NCI-H510A treated with DMSO at 0.1 percent for 48 hours (cell line): ENCODE measurements at regions not wholly inside any gene's neighbourhood (a gene's known extent, or its start where the extent isn't known, plus 50 kb on each side); places are given as distances from the start of the nearest gene placed in this dataset.
A peak's percentile ranks its signal among the peaks of the same experiment; 100 is the strongest.
"Not testable (repeated sequence)": the region's sequence is repeated elsewhere in the genome, so short reads cannot be mapped to it uniquely, and the experiment has no call there.

Source experiments
- DNase-seq: peaks from one replicate; lab custom pipeline; 2025; lab: John Stamatoyannopoulos, UW

- DNase-seq = no peak
Observed at GRCh38 chr2:75325594-75325993, 126.3 kb upstream of the TACR1 start.

DNA sequence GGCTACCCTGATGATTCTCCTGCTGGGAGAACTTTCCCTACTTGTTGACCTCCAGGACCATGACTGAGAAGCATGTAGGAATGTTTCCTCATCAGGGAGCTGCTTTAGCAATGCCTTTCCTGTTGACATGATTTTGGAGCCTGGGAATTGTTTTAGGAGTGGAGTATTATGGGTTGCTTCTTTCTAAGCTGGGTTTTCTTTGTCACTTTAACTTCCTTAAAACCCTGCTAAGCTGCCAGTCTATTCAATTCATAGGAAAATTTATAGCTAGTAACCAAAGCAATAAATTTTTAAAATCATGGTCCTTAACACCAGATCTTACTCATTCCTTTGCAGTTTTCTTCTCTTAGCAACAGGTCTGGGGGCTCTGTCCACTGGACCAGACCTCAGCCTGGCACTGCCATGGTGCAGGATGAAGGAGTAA lies 125.6 kb upstream of the TACR1 start:
- no peak for DNase-seq

GRCh38 chr2:75324141-75324540 lies 124.8 kb upstream of the TACR1 start:
- no peak for DNase-seq

- DNase-seq = no peak
Observed at GRCh38 chr2:75321599-75321922, 122.2 kb upstream of the TACR1 start.

GRCh38 chr2:75320898-75321598 lies 121.7 kb upstream of the TACR1 start:
- no peak for DNase-seq

DNA sequence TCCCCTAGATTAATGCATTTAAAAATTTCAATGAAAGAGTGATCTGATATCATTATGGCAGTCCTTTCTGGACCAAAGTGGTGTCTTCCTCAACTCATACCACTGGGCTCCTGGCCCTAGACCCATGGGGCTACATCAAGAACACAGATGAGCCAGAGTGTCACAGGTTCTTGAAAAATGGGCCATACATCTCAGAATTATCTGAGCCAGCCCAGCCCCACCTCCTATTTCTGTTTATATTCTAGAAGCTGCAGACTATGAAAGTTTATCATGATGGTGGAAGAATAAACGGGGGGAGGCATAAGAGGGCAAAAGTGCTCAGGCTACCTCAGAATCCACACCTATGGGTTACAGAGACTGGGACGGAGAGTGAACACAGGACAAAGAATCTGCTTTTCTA lies 120.6 kb upstream of the TACR1 start:
- no peak for DNase-seq

GRCh38 chr2:75317802-75318201 lies 118.5 kb upstream of the TACR1 start:
- DNase-seq = no peak

DNA sequence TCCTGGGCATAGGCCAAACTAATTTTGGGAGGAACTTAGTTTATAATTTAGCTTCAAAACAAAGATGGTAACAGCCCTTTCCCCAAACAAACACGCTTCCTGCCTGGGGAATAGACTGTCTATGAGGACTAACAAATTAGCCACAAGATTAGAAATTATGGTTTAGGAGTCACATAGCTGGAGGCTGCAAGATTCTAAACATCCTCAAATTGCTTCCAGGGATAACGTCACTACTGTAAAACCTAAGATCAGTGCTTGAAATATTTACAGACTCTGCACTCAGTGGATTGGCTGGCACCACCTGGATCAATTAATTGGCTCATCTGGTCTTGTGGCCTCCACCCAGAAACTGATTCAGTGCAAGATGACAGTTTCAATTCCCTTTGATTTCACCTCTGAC lies 118.0 kb upstream of the TACR1 start:
- DNase-seq = no peak

GRCh38 chr2:75315436-75315835 lies 116.1 kb upstream of the TACR1 start:
- no peak for DNase-seq

GRCh38 chr2:75311993-75312392 lies 112.7 kb upstream of the TACR1 start:
- peak; percentile 26 for DNase-seq

- no peak for DNase-seq
Observed at GRCh38 chr2:75311521-75311920, 112.2 kb upstream of the TACR1 start.

- DNase-seq = no peak
Observed at GRCh38 chr2:75310876-75311275, 111.6 kb upstream of the TACR1 start.

DNA sequence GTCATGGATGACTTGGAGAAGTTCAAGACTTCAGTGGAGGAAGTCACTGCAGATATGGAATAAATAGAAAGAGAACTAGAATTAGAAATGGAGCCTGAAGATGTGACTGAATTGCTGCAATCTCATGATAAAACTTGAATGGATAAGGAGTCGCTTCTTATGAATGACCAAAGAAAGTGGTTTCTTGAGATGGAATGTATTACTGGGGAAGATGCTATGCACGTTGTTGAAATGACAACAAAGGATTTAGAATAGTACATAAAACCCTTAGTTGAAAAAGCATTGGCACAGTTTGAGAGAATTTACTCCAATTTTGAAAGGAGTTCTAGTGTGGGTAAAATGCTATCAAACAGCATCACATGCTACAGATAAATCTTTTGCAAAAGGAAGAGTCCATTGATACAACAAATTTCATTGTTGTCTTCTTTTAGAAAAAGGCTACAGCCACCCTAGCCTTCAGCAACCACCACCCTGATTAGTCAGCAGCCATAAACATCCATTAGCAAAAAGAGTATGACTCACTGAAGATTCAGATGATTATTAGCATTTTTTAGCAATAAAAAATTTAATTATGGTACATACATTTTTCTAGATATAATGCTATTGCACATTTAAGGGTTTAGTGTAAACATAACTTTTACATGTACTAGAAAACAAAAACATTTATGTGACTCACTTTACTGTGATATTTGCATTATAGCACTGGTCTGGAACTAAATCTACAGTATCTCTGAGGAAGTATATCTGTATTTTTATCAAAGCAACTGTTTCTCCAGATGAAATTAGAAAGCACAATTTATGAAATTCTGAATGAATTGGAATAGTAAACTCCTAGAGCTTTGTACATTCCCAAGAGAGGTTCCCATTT lies 110.5 kb upstream of the TACR1 start:
- no peak for DNase-seq

DNA sequence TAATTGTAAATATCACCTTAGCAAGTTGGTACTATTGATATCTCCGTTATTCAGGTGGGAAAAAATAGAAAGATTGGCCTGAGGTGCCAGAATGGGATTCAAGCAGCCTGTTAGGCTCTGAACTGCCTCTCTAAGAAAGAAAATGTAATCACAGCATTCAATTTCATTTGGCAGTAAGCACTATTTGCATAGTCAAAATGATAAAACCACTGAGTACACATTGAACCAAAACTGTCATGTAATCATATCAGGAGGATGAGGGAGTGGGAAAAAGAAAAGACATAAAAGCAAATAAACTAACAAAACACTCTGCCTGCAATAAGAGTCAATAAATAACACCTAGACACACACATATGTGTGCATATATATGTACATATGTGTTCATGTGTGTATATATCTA lies 103.9 kb upstream of the TACR1 start:
- DNase-seq = peak; percentile 4

DNA sequence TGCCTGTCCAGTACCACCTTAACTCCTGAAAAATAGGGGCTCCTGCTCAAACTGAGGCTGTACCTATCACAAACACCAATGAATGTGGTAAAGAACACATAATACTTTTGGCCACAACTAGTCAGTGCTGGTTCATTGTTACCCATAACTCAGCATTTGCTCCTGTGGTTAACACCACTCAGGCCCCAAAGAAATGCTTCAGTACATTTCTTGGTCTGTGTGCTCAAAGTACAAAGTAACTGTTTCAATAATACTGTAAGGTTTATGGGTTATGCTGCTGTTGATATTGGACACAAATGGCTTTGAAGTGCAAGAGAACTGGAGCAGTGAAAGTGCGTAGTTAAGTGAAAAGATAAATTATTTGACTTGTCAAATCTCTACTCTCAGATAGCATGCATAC lies 95.0 kb upstream of the TACR1 start:
- no peak for DNase-seq

DNA sequence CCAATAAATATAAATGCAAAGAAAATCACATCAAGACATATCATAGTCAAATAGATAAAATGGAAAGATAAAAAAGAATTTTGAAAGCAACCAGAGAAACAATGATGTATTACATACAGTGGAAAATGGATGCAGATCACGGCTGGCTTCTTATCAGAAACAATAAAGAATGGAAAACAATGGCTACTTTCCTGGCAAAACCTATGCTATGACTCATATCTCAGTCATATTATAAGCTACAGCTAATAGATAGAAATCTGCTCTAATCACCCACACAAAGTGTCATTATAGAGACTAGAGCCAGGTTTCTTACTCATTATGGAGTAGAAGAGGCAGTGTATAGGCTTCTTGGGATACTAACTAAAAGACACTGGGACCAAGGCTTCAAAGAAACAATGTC lies 93.5 kb upstream of the TACR1 start:
- DNase-seq = no peak

DNA sequence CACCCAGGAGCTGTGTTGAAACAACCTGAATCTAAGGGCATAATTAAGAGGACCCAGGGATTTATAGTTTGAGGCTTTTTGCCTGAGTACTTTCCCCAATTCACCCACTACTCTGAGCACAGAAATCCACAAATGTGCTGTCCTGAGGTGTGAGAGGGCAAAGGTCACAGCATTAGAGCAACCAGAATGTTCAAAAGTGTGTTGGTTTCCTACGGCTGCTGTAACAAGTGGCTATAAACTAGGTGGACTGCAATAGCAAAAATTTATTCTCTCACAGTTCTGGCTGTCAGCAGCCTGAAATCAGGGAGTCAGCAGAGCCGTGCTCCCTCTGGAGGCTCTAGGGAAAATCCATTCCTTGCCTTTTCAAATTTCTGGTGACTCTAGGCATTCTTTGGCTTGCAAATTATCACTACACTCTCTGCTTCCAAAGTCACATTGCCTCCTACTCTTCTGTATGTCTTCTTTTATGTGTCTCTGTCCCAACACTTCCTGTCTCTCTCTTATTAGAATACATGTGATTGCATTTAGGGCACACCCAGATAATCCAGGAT lies 91.4 kb upstream of the TACR1 start:
- DNase-seq = no peak

DNA sequence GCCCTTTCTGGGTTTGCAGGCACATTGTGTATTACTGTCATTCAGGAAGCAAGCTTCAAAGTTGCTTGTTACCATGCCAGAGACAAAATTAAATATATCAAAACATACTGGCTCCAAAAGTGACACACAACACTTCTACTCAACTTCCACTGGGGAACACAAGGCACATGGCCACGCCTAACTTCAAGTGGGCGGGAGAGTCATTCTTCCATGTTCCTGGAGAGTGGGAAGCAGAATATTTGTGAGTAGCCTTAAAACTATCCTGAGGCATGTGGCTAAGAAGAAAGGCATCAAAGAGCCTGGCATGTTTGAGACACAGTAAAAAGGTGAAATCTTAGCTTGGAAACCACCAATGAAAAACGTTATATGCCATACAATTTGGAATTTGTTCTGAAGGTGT lies 90.5 kb upstream of the TACR1 start:
- no peak for DNase-seq

DNA sequence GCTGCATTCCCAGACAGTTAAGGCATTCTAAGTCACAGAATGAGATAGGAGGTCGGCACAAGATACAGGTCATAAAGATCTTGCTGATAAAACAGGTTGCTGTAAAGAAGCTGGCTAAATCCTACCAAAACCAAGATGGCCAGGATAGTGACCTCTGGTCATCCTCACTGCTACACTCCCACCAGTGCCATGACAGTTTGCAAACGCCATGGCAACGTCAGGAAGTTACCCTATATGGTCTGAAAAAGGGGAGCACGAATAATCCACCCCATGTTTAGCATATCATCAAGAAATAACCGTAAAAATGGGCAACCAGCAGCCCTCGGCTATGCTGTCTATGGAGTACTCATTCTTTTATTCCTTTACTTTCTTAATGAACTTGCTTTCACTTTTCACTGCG lies 89.9 kb upstream of the TACR1 start:
- not testable (repeated sequence) for DNase-seq

GRCh38 chr2:75288760-75289159 lies 89.4 kb upstream of the TACR1 start:
- DNase-seq = no peak

DNA sequence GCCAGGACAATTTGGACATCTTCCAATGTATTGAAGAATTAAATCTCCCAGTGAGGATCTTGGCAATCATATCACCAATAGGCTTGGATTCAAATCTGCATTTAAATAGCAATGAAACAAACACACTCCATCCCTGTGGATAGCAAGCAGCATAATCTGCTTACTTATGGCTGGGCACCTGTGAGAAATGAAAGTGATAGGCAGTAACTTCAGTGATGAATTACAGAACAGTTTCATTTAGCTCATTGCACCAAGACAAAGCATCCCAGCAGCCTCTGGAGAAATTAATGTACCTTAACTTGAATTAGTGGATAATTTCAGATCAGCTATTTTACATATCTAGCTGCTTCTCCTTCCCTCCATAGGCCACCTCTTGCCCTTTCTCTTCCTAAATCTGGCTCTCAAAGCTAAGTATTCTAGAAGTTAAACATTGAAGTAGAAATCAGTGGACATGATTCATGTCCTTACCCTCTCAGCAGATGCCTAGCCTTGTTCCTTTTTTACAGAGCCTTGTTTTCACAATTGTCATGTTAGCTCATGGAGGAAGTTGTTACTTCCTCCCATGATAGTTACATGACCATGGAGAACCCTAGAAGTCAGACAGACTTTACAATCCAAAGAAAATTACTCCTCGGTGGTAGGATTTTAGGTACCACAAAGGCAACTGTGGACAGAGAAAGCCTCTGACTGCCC lies 88.5 kb upstream of the TACR1 start:
- DNase-seq = no peak

DNA sequence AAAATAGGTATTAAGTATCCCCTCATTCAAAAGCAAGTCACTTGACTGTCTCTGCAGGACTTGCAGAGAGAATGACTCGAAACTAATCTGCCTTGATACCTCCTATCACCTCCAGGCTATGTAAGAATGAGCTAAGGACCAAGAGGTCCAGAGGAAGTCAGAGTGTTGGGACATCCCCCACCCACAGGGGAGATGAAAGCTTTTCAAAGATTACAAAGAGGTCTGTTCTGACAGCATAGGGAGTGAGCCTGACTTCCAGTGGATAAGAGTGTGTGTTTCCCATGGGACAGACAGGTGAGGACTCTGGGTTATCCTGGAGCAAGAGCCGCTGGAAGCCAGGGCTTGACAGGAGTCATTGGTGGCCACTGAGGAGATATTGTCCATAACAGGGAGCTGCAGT lies 85.0 kb upstream of the TACR1 start:
- no peak for DNase-seq
